NOMO-1 treated with dmso at 0.1 percent for 144 hours (cell line): ENCODE measurements at regions not wholly inside any gene's neighbourhood (a gene's known extent, or its start where the extent isn't known, plus 50 kb on each side); places are given as distances from the start of the nearest gene placed in this dataset.
"Not testable (repeated sequence)": the region's sequence is repeated elsewhere in the genome, so short reads cannot be mapped to it uniquely, and the experiment has no call there.

ENCODE experiments used
- DNase-seq: peaks from one replicate; lab custom pipeline; 2025; ENCODE audit not compliant: unreplicated experiment; lab: John Stamatoyannopoulos, UW

DNA sequence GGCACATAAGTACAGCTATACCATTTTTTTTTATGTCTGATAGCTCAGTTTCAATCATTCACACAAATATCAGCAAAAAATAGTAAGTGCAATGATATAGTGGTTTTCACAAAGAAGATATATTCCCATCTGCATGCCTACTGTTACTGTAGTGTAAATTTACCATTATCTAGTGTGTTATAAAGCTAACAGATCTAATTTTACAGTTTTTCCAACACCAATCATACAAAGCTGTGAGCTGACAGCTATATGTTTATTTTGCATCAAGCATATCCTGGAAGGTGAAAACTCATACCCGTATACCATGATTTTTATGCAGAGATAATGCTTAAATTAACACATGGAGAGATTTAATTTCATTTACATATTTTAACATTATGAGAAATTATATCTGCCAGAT is 89.9 kb upstream of the HAPLN1 start:
- no peak for DNase-seq

DNA sequence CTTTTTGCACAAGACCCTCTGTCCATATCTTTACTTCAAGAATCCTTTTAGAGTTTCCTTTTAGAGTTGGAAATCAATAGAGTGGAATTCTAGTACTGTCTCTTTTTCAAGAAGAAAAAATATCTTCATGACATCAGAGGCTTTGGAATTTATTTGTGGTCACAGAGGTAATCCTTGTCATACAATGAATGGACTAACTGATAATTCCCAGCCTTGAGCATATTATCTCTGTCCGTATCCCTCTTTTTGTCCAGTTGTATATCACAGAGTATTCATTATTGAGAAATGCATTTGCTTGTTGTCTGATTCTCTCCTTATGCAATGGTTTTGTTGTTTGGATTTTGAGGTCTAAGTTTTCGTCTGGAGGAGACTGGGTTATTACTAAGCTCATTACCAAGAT is 82.0 kb upstream of the HAPLN1 start:
- no peak for DNase-seq

DNA sequence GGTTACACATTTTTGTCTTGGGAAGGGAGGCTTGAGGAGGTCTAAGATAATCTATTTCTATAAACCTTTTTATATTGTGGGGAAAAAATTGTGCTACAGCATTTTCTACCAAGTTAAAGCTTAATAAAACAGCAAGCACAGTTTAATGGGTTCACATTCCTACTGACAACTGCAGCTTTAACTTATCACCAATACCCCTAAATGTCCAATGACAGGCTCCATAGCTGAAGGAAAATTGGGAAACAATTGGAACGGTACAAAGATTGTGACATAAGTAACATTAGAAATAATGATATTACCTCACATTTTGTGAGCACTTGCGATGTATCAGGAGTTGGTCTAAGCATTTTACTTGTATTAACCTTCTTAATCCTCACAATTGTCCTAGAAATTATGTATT is 79.5 kb upstream of the HAPLN1 start:
- no peak for DNase-seq

DNA sequence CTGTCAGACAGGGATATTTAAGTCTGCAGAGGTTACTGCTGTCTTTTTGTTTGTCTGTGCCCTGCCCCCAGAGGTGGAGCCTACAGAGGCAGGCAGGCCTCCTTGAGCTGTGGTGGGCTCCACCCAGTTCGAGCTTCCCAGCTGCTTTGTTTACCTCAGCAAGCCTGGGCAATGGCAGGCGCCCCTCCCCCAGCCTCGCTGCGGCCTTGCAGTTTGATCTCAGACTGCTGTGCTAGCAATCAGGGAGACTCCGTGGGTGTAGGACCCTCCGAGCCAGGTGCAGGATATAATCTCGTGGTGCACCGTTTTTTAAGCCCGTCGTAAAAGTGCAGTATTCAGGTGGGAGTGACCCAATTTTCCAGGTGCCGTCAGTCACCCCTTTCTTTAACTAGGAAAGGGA is 78.4 kb upstream of the HAPLN1 start:
- not testable (repeated sequence) for DNase-seq

DNA sequence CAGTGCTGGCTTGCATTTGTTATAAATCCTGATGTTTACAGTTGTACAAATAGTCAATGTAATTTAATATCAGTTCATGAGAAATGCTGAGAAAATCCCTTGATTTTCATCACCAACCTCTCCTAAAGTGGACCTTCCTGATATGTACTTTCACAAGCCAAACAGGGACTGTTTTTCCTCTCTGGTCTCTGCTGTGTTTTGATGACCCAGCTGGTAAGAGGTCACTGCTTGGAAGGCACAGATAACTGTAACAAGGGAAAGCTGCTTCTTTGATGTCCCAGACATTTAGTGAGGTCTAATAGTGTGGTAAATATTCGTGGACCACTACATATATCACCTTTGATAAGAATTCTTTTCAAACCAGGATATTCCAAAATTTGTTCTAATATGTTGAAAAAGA is 68.7 kb upstream of the HAPLN1 start:
- DNase-seq: no peak

DNA sequence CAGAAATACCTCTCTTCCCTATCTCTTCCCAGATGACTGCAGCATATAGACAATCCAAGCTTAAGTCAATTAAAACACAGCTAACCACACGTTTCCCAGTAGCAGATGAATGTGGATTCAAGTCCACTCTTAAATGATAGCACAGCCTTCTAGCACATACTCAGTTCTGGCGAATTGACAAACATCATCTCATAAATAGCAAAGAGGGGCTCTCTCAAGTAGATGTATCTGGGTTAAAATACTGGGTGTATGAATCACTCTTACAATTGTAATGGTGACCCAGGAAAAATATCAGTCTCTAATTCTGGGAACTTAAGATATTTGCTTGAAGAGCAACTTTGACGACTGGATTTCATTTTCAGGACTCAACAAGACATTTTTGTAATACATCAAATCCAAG is 67.0 kb upstream of the HAPLN1 start:
- no peak for DNase-seq

DNA sequence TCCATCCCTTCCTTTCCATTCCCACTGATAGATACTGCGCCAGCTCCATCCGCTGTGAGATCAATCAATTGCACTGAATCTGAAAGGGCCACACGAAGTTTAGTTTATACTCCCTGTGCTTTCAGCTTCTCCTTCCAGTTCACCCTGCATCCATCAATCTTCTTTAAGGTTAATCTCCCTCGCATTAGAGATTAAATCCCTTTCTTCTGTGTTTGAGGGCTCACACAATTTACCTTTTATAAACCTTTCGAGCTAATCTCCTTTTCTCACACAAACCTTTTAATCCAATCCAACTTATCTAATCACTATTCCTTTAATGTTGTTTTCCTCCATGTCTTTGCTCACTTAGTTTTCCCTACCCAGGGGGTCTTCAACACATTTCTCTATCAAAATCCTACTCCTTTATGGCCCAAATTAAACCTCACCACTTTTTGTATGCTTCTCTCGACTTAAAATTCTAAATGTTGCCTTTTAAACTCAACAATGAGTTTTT is 64.6 kb upstream of the HAPLN1 start:
- DNase-seq: no peak

DNA sequence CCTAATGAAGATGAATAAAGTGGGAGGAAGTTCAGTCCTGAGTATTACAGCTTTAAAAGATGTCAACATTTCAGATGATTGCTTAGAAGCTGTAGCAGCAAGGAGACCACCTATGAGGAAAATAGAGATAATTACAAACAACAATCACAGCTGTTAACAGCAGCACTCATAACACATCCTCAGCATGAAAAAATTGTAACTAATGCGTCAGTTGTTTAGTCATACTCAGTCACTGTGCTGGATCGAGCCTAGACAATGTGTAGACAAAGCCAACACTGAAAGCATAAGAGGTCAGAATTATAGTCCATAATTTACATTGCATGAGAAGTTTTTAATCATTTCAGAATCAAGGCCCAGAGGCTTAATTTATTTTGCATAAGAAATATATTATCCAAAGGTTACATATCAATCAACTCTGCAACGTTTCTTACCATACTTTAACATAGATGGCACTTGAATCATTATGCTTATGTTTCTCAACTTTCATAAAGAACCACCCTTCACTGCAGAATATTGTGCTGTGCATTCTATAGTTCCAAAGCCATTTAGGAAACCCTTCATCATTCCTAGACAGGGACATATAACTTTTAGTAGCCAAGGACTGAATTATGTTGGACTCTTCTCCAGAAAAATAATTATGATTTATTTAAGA is 60.2 kb upstream of the HAPLN1 start:
- DNase-seq: no peak

DNA sequence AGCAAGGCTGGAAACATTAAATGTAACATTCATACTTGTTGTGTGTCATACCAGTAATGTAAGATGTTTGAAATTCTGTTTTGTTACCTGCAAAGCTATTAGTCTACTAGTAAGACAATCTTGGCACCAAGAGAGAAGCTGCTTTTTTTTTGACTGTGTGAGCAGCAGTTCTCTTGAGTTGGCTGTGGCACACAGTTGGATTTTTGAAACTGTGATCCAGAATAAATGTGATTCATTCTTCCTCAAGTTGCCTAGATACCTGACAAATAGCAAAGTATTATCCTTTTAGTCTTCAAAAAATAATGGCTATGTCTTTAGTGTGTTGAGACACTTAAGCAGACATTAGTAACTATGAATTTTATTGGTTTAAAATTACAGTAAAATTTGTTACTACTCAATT is 57.2 kb upstream of the HAPLN1 start:
- no peak for DNase-seq

DNA sequence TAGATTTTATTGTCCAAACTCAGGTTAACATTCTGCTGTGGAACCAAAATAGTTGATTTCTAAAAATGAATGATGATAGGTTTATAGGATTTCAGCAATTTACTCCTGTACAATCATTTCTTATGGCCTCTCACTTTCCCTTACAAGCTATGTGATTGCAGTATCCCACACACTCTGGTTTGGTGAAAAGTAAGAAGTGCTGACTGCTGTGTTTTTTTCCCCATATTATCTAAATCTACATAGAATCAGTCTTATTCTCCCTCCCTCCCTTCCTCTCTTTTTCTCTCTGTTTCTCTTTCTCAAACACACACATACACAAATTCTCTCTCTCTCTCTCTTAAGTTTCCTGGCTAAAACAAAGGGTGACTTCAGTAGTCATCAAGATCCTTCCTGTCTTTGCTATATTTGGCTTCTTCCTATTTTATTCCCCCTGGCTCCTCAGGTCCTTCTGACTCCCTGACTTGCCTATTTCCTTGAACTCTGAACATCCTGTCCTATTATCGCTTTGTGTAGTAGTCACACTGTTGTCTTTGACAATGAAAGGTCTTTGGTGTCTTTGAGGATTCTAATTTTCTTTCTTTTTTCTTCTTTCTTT is 55.9 kb upstream of the HAPLN1 start:
- no peak for DNase-seq
